Neural cell (in vitro differentiated cells): ENCODE measurements at regions not wholly inside any gene's neighbourhood (a gene's known extent, or its start where the extent isn't known, plus 50 kb on each side); places are given as distances from the start of the nearest gene placed in this dataset.
"Not testable (repeated sequence)": the region's sequence is repeated elsewhere in the genome, so short reads cannot be mapped to it uniquely, and the experiment has no call there.

ENCODE experiments used
- H2AFZ ChIP-seq: fragments of 200-600, 300-800 bp; sonication (generic), shearing (Covaris generic); 2 replicates; pipeline ENCODE4 v1.6.0; 2014; ENCODE audit warnings: low read depth, mild to moderate bottlenecking, antibody characterized with exemption, low read length, moderate library complexity
- H3F3A ChIP-seq: fragments of 200-600 bp; shearing (Covaris generic); 2 replicates; pipeline ENCODE4 v1.6.1; 2016; ENCODE audit warnings: mild to moderate bottlenecking, moderate library complexity, mixed read lengths, antibody characterized with exemption, low read length; ENCODE audit not compliant: insufficient read depth, poor library complexity, severe bottlenecking
- H3K27ac ChIP-seq: fragments of 200-600, 300-800 bp; sonication (generic), shearing (Covaris generic); 2 replicates; pipeline ENCODE4 v1.5.1; 2014; ENCODE audit warnings: mild to moderate bottlenecking, low read length, moderate library complexity
- H3K27me3 ChIP-seq: fragments of 300-800, 200-600 bp; sonication (generic), shearing (Covaris generic); 2 replicates; pipeline ENCODE4 v1.6.0; 2014; ENCODE audit warnings: mild to moderate bottlenecking, low read depth, low read length, moderate library complexity; ENCODE audit not compliant: insufficient read depth
- H3K36me3 ChIP-seq: fragments of 300-800, 200-600 bp; sonication (generic), shearing (Covaris generic); 2 replicates; pipeline ENCODE4 v1.5.1; 2014; ENCODE audit warnings: mild to moderate bottlenecking, antibody characterized with exemption, low read length, moderate library complexity; ENCODE audit not compliant: insufficient read depth
- H3K4me2 ChIP-seq: fragments of 300-800, 200-600 bp; sonication (generic), shearing (Covaris generic); 2 replicates; pipeline ENCODE4 v1.6.0; 2014; ENCODE audit warnings: mild to moderate bottlenecking, low read length
- H3K4me3 ChIP-seq: fragments of 300-800, 200-600 bp; sonication (generic), shearing (Covaris generic); 2 replicates; pipeline ENCODE4 v1.5.1; 2014; ENCODE audit warnings: mild to moderate bottlenecking, low read length, moderate library complexity
- H3K79me2 ChIP-seq: fragments of 200-600 bp; shearing (Covaris generic); replicated peaks from 2 replicates; pipeline ENCODE4 v1.6.0; 2014; ENCODE audit warnings: mild to moderate bottlenecking, low read length, moderate library complexity; ENCODE audit not compliant: insufficient read depth
- H3K9ac ChIP-seq: fragments of 300-800, 200-600 bp; sonication (generic), shearing (Covaris generic); 2 replicates; pipeline ENCODE4 v1.6.1; 2016; ENCODE audit warnings: mild to moderate bottlenecking, low read length, mixed read lengths
- H3K9me2 ChIP-seq: fragments of 200-600 bp; shearing (Covaris generic); 2 replicates; pipeline ENCODE4 v1.6.1; 2016; ENCODE audit warnings: mild to moderate bottlenecking, low read length, mixed read lengths; ENCODE audit not compliant: insufficient read depth
- H3K9me3 ChIP-seq: fragments of 200-600, 300-800 bp; sonication (generic), shearing (Covaris generic); 2 replicates; pipeline ENCODE4 v1.6.1; 2016; ENCODE audit warnings: mild to moderate bottlenecking, mixed run types, low read length, moderate library complexity, mixed read lengths
- H4K20me1 ChIP-seq: fragments of 200-600 bp; shearing (Covaris generic); 2 replicates; pipeline ENCODE4 v1.6.1; 2016; ENCODE audit warnings: mild to moderate bottlenecking, mixed run types; ENCODE audit not compliant: insufficient read depth
- EP300 ChIP-seq: fragments of 450-650 bp; conservative IDR thresholded peaks from 2 replicates; pipeline ENCODE4 v1.6.1; 2014; ENCODE audit warnings: antibody characterized with exemption, mild to moderate bottlenecking, moderate library complexity; ENCODE audit not compliant: poor library complexity, severe bottlenecking
- EZH2 ChIP-seq: fragments of 200-600, 300-800 bp; shearing (Covaris generic), sonication (generic); IDR thresholded peaks from 2 replicates; pipeline ENCODE4 v1.6.1; 2014; ENCODE audit warnings: antibody characterized with exemption, low read length, borderline replicate concordance, mild to moderate bottlenecking; ENCODE audit not compliant: insufficient read depth, poor library complexity, severe bottlenecking
- MXI1 ChIP-seq: fragments of 450-650 bp; conservative IDR thresholded peaks from 2 replicates; pipeline ENCODE4 v1.6.1; 2014; ENCODE audit warnings: antibody characterized with exemption, mild to moderate bottlenecking; ENCODE audit not compliant: poor library complexity, severe bottlenecking
- POLR2AphosphoS5 ChIP-seq: IDR thresholded peaks from 2 replicates; pipeline ENCODE4 v1.6.1; 2012
- RAD21 ChIP-seq: fragments of 450-650 bp; conservative IDR thresholded peaks from 2 replicates; pipeline ENCODE4 v1.6.1; 2014; ENCODE audit warnings: antibody characterized with exemption, mild to moderate bottlenecking, moderate library complexity
- SMC3 ChIP-seq: fragments of 450-650 bp; conservative IDR thresholded peaks from 2 replicates; pipeline ENCODE4 v1.6.1; 2014; ENCODE audit warnings: antibody characterized with exemption, mild to moderate bottlenecking, moderate library complexity; ENCODE audit not compliant: poor library complexity
- TAF1 ChIP-seq: IDR thresholded peaks from 2 replicates; pipeline ENCODE4 v1.6.1; 2012; ENCODE audit warnings: low read depth
- TF ChIP-seq, protein P1 (sequence below): fragments of 450-650 bp; IDR thresholded peaks from 2 replicates; pipeline ENCODE4 v1.5.1; 2014; ENCODE audit warnings: antibody characterized with exemption, mild to moderate bottlenecking, moderate library complexity; ENCODE audit not compliant: poor library complexity, severe bottlenecking
- TF ChIP-seq, protein P2 (sequence below): IDR thresholded peaks from 2 replicates; pipeline ENCODE4 v1.6.1; 2012; ENCODE audit warnings: borderline replicate concordance

DNA sequence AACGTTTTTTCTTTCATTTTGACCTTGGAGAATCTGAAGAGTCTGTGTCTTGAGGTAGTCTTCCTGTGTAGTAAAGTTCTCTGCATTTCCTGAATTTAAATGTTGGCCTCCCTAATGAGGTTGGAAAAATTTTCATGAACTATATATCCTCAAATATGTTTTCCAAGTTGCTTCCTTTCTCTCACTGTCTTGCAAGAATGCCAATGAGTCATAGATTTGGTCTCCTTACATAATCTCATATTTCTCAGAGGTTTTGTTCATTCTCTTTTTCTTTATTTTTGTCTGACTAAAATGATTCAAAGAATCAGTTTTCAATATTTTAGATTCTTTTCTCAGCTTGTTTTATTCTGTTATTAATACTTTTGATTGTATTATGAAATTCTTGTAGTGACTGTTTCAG is 87.6 kb downstream of the DRAM2 start:
- no peak overlapping the region for H2AFZ ChIP-seq
- H4K20me1 ChIP-seq: no peaks in the 10 kb centered on the region
- no peaks in the 10 kb centered on the region for H3K27me3 ChIP-seq

DNA sequence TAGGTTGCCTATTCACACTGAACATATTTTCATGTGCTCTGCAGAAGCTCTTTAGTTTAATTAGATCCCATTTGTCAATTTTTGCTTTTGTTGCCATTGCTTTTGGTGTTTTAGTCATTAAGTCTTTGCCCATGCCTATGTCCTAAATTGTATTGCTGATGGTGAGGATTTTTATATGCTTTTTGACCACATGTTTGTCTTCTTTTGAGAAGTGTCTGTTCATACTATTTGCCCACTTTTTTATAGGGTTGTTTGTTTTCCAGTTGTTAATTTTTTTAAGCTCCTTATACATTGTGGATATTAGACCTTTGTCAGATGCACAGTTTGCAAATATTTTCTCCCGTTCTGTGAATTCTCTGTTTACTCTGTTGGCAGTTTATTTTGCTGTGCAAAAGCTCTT is 84.5 kb upstream of the LRIF1 start:
- H3K9ac ChIP-seq, H3K4me3 ChIP-seq, H2AFZ ChIP-seq, H3K4me2 ChIP-seq, H3K9me3 ChIP-seq, H3K79me2 ChIP-seq, H3K36me3 ChIP-seq, H4K20me1 ChIP-seq, H3K27me3 ChIP-seq, H3K27ac ChIP-seq, H3K9me2 ChIP-seq, H3F3A ChIP-seq: not testable (repeated sequence)

More for the DNA sequence above, 87.6 kb downstream of the DRAM2 start:
- Histone ChIP-seq H3K4me3 (no peak overlapping the region), H3K4me2 (no peak overlapping the region), H3K36me3 (no peaks in the 10 kb centered on the region), H3K79me2 (no peaks in the 10 kb centered on the region), H3K9me2 (no peaks in the 10 kb centered on the region), H3K27ac (no peak overlapping the region), H3F3A (no peaks in the 10 kb centered on the region), H3K9me3 (no peaks in the 10 kb centered on the region), H3K9ac (no peak overlapping the region)
- no peak for TF ChIP-seq EP300
- no peak for TF ChIP-seq RAD21
- no peak for TF ChIP-seq POLR2AphosphoS5
- TF ChIP-seq, protein P1, sequence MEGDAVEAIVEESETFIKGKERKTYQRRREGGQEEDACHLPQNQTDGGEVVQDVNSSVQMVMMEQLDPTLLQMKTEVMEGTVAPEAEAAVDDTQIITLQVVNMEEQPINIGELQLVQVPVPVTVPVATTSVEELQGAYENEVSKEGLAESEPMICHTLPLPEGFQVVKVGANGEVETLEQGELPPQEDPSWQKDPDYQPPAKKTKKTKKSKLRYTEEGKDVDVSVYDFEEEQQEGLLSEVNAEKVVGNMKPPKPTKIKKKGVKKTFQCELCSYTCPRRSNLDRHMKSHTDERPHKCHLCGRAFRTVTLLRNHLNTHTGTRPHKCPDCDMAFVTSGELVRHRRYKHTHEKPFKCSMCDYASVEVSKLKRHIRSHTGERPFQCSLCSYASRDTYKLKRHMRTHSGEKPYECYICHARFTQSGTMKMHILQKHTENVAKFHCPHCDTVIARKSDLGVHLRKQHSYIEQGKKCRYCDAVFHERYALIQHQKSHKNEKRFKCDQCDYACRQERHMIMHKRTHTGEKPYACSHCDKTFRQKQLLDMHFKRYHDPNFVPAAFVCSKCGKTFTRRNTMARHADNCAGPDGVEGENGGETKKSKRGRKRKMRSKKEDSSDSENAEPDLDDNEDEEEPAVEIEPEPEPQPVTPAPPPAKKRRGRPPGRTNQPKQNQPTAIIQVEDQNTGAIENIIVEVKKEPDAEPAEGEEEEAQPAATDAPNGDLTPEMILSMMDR: no peak
- TF ChIP-seq MXI1: no peak
- TF ChIP-seq EZH2: no peak
- no peak for TF ChIP-seq SMC3
- TF ChIP-seq, protein P2, sequence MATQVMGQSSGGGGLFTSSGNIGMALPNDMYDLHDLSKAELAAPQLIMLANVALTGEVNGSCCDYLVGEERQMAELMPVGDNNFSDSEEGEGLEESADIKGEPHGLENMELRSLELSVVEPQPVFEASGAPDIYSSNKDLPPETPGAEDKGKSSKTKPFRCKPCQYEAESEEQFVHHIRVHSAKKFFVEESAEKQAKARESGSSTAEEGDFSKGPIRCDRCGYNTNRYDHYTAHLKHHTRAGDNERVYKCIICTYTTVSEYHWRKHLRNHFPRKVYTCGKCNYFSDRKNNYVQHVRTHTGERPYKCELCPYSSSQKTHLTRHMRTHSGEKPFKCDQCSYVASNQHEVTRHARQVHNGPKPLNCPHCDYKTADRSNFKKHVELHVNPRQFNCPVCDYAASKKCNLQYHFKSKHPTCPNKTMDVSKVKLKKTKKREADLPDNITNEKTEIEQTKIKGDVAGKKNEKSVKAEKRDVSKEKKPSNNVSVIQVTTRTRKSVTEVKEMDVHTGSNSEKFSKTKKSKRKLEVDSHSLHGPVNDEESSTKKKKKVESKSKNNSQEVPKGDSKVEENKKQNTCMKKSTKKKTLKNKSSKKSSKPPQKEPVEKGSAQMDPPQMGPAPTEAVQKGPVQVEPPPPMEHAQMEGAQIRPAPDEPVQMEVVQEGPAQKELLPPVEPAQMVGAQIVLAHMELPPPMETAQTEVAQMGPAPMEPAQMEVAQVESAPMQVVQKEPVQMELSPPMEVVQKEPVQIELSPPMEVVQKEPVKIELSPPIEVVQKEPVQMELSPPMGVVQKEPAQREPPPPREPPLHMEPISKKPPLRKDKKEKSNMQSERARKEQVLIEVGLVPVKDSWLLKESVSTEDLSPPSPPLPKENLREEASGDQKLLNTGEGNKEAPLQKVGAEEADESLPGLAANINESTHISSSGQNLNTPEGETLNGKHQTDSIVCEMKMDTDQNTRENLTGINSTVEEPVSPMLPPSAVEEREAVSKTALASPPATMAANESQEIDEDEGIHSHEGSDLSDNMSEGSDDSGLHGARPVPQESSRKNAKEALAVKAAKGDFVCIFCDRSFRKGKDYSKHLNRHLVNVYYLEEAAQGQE: no peak
- no peak for TF ChIP-seq TAF1

DNA sequence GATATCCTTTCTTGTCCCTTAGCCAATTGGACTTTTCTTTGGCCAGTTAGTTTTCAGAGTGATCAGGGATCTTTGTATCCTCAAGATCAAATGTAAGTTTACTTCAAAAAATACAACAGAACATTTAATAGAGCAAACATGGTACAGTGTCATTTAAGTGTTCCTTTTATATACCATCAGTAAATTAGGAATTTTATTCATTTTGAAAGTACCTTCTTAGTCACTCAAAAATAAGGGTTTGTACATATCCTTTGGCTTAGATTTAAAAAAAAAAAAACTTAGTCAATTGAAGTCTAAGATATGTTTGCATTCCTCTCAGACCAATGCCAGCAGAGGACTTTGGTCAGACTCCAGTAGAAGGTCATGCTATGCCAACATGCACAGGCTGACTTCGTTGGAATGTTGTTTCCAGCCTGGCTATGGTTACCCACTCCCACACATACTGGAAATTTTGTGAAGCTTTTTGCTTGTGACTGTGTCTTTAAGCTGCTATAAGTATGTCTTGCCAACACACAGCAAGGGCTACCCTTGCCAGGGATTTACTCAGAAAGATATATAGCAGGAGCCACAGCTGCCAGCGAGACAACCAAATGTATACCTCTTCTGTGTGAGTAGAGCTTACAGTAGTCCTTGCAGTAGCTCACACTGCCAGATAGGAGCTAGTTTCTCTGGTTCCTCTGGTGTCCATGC is 81.5 kb upstream of the LRIF1 start:
- H3K79me2 ChIP-seq: no peaks in the 10 kb centered on the region
- no peaks in the 10 kb centered on the region for H4K20me1 ChIP-seq
- H3K4me3 ChIP-seq: no peak overlapping the region
- no peak overlapping the region for H3K4me2 ChIP-seq
- no peaks in the 10 kb centered on the region for H3K9me3 ChIP-seq
- H3F3A ChIP-seq: no peaks in the 10 kb centered on the region
- no peaks in the 10 kb centered on the region for H3K36me3 ChIP-seq
- H3K9ac ChIP-seq: no peak overlapping the region
- H3K27ac ChIP-seq: no peak overlapping the region
- TF ChIP-seq RAD21: no peak
- no peak for TF ChIP-seq EZH2
- no peak for TF ChIP-seq TAF1
- no peak for TF ChIP-seq SMC3
- TF ChIP-seq, protein P2: no peak
- no peak for TF ChIP-seq MXI1
- TF ChIP-seq POLR2AphosphoS5: no peak
- no peak for TF ChIP-seq EP300
- TF ChIP-seq, protein P1: no peak
- H3K27me3 ChIP-seq: no peaks in the 10 kb centered on the region
- no peaks in the 10 kb centered on the region for H3K9me2 ChIP-seq
- H2AFZ ChIP-seq: no peak overlapping the region
